Thoracic aorta (tissue), 2 donors: ENCODE measurements at regions not wholly inside any gene's neighbourhood (a gene's known extent, or its start where the extent isn't known, plus 50 kb on each side); places are given as distances from the start of the nearest gene placed in this dataset.

Source experiments
- ATAC-seq: fragments of 150-250 bp; one replicate; pipeline ENCODE4 v1.8.0; 2017; ENCODE audit warnings: low read depth; ENCODE audit not compliant: insufficient number of reproducible peaks, low FRiP score
- DNase-seq: peaks from one replicate; pipeline ENCODE4 v3.0.0-alpha.2; 2020; ENCODE audit warnings: low spot score
- H3K27ac ChIP-seq, 2 donors: fragments of 200-600 bp; sonication (generic); 1 replicate in 1 of 2; 2 replicates in 1 of 2; pipeline ENCODE4 v1.5.1; 2016; ENCODE audit warnings: mild to moderate bottlenecking in 2 of 2, moderate library complexity in 2 of 2
- H3K27me3 ChIP-seq: fragments of 200-600 bp; sonication (generic); replicated peaks from 2 replicates; pipeline ENCODE4 v1.6.0; 2016; ENCODE audit warnings: mild to moderate bottlenecking; ENCODE audit not compliant: insufficient read depth
- H3K36me3 ChIP-seq: fragments of 200-600 bp; sonication (generic); one replicate; pipeline ENCODE4 v1.5.1; 2016
- H3K4me1 ChIP-seq, 2 donors: fragments of 200-600 bp; sonication (generic); 1 replicate in 1 of 2; 2 replicates in 1 of 2; pipeline versions ENCODE4 v1.5.1 to v1.6.0; 2016; ENCODE audit warnings: low read depth in 2 of 2, mild to moderate bottlenecking in 1 of 2; ENCODE audit not compliant: control insufficient read depth in 1 of 2
- H3K4me3 ChIP-seq: fragments of 200-600 bp; sonication (generic); 2 replicates; pipeline ENCODE4 v1.5.1; 2016; ENCODE audit warnings: mild to moderate bottlenecking
- H3K9me3 ChIP-seq: fragments of 200-600 bp; sonication (generic); 2 replicates; pipeline ENCODE4 v1.5.1; 2016
- CTCF ChIP-seq: fragments of 200-600 bp; sonication (generic); IDR thresholded peaks from one replicate; pipeline ENCODE4 v1.5.1; 2019; ENCODE audit warnings: antibody characterized with exemption

DNA sequence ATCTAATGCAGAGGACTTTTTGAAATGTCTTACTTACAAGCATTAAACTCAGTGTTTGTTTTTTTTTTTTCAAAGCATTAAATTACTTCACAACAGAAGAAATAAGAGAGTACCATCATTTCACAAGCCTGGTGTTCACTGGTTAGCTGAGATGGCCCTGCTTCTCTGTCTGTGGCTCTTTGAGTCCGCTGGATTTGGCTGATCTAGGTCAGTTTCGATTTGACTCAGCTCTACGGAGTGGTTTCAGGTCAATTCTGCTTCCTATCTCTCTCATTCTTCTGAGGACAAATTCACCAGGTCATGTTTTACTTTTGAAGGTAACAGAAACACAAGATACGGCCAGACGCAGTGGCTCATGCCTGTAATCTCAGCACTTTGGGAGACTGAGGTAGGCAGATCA is 1066.1 kb downstream of the FLRT2 start:
- no peak for ATAC-seq
- no peaks in the 10 kb centered on the region for H3K27me3 ChIP-seq

DNA sequence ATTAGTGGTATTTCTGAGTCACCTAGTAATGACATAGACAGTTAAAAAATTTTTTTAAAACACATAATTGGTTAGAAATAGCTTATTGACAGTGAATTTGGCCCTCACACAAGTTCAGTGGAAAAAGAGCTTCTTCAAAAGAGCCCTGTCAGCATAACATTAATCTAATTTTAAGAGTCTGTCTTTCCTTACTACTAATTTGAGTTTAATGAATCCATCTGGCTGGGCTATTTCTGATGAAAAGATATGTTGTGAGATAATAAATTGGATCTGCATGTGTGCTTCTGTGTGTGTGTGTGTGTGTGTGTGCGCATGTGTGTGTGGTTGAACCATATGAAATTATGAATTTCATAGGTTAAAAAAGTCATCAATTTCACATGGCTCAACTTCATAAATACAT is 1045.2 kb downstream of the FLRT2 start:
- Histone ChIP-seq H3K36me3 (no peaks in the 10 kb centered on the region), H3K4me1 (no peaks in the 10 kb centered on the region), H3K27me3 (no peaks in the 10 kb centered on the region), H3K4me3 (no peak overlapping the region), H3K9me3 (peaks cover 6% of the 10 kb centered on the region), H3K27ac (no peak overlapping the region)
- DNase-seq (no peak), ATAC-seq (no peak)
- TF ChIP-seq CTCF: no peak

More for the DNA sequence above, 1066.1 kb downstream of the FLRT2 start:
- no peaks in the 10 kb centered on the region for H3K4me1 ChIP-seq
- no peak for DNase-seq
- TF ChIP-seq CTCF: no peak
- no peaks in the 10 kb centered on the region for H3K9me3 ChIP-seq
- no peak overlapping the region for H3K4me3 ChIP-seq
- no peaks in the 10 kb centered on the region for H3K36me3 ChIP-seq
- H3K27ac ChIP-seq: no peak overlapping the region

GRCh38 chr14:86574778-86575129 is 1044.8 kb downstream of the FLRT2 start:
- Histone ChIP-seq H3K4me1 (no peaks in the 10 kb centered on the region), H3K36me3 (no peaks in the 10 kb centered on the region), H3K27me3 (no peaks in the 10 kb centered on the region), H3K4me3 (no peak overlapping the region), H3K27ac (no peak overlapping the region), H3K9me3 (peaks cover 6% of the 10 kb centered on the region)
- DNase-seq (no peak), ATAC-seq (no peak)
- no peak for TF ChIP-seq CTCF

- Histone ChIP-seq H3K36me3 (no peaks in the 10 kb centered on the region), H3K27ac (no peak overlapping the region), H3K4me1 (no peaks in the 10 kb centered on the region), H3K4me3 (no peak overlapping the region), H3K27me3 (no peaks in the 10 kb centered on the region), H3K9me3 (peaks cover 6% of the 10 kb centered on the region)
- DNase-seq (no peak), ATAC-seq (no peak)
- no peak for TF ChIP-seq CTCF
Observed at GRCh38 chr14:86574051-86574777, 1044.3 kb downstream of the FLRT2 start.

GRCh38 chr14:86570371-86570770 is 1040.4 kb downstream of the FLRT2 start:
- DNase-seq (no peak), ATAC-seq (no peak)
- TF ChIP-seq CTCF: no peak

More at GRCh38 chr14:86570371-86570770, 1040.4 kb downstream of the FLRT2 start:
- Histone ChIP-seq H3K4me3 (no peak overlapping the region), H3K36me3 (no peaks in the 10 kb centered on the region), H3K4me1 (no peaks in the 10 kb centered on the region), H3K27me3 (no peaks in the 10 kb centered on the region), H3K27ac (no peak overlapping the region), H3K9me3 (peaks cover 6% of the 10 kb centered on the region)
